Mammary epithelial cell (primary cell): ENCODE measurements at regions not wholly inside any gene's neighbourhood (a gene's known extent, or its start where the extent isn't known, plus 50 kb on each side); places are given as distances from the start of the nearest gene placed in this dataset.

Experiments
- CTCF ChIP-seq, 2 donors: IDR thresholded peaks in 1 of 2; conservative IDR thresholded peaks in 1 of 2; 2 replicates each; pipeline ENCODE4 v1.5.1; 2011 to 2012; ENCODE audit warnings: inconsistent platforms in 2 of 2, low read length in 2 of 2, mild to moderate bottlenecking in 2 of 2, control low read depth in 1 of 2, low read depth in 1 of 2; ENCODE audit not compliant: insufficient read depth in 1 of 2; ENCODE audit errors: extremely low read depth in 1 of 2
- EZH2 ChIP-seq: IDR thresholded peaks from 2 replicates; pipeline ENCODE4 v1.6.1; 2012; ENCODE audit warnings: low read length, inconsistent platforms, borderline replicate concordance

DNA sequence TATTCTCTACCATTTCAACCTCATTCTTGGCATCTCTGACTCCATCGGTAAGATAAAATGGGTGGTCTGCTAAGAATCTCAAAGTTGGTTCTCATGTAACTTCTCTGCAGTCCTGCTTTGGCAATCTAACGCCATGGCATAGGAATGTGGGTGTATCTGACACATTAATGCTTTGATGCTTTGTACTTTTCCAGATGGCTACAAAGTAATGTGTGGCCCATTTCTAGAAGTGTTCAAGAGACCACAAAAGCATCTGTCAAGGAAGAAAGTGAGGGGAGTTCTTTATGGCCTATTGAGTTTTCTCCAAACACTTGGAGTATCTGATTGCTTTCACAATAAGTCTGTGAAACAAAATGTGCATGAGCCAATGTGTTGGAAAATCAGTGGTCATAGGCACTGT lies 339.9 kb upstream of the TGFBR2 start:
- TF ChIP-seq CTCF (conservative IDR thresholded peaks at IDR 0.05 in 1 of 2, IDR thresholded peaks at IDR 0.05 in 1 of 2; ENCODE audit: extremely low read depth in 1 of 2, insufficient read depth in 1 of 2, low read depth in 1 of 2, low read length in 2 of 2): no peak
- no peak for TF ChIP-seq EZH2
